ENCODE measurements at regions not wholly inside any gene's neighbourhood (a gene's known extent, or its start where the extent isn't known, plus 50 kb on each side); places are given as distances from the start of the nearest gene placed in this dataset.

- no peak for TF ChIP-seq CTCF (IDR thresholded peaks at IDR 0.05)
- no peak for TF ChIP-seq EZH2 (IDR thresholded peaks at IDR 0.05)
These were observed 180.5 kb downstream of the IBTK start for GRCh38 chr6:82066991-82067411.

All from neural progenitor cell (in vitro differentiated cells).